Smooth muscle cell (in vitro differentiated cells): ENCODE measurements at regions not wholly inside any gene's neighbourhood (a gene's known extent, or its start where the extent isn't known, plus 50 kb on each side); places are given as distances from the start of the nearest gene placed in this dataset.

ENCODE experiments used
- DNase-seq: peaks from one replicate; lab custom pipeline; 2025; ENCODE audit not compliant: unreplicated experiment; lab: John Stamatoyannopoulos, UW
- H2AFZ ChIP-seq: fragments of 200-600 bp; sonication (generic); 2 replicates; pipeline ENCODE4 v1.6.0; 2016; ENCODE audit warnings: antibody characterized with exemption, low read depth, mild to moderate bottlenecking
- H3F3A ChIP-seq: fragments of 200-600 bp; sonication (generic); 2 replicates; pipeline ENCODE4 v1.6.0; 2017; ENCODE audit warnings: antibody characterized with exemption, low read depth
- H3K27ac ChIP-seq: fragments of 200-600 bp; sonication (generic); 2 replicates; pipeline ENCODE4 v1.5.1; 2016; ENCODE audit warnings: low read depth, mild to moderate bottlenecking
- H3K27me3 ChIP-seq: fragments of 200-600 bp; sonication (generic); 2 replicates; pipeline ENCODE4 v1.6.1; 2016; ENCODE audit warnings: low read depth, mild to moderate bottlenecking
- H3K36me3 ChIP-seq: fragments of 200-600 bp; sonication (generic); 2 replicates; pipeline ENCODE4 v1.5.1; 2016; ENCODE audit warnings: low read depth
- H3K4me1 ChIP-seq: fragments of 200-600 bp; sonication (generic); 2 replicates; pipeline ENCODE4 v1.5.1; 2016; ENCODE audit warnings: low read depth
- H3K4me2 ChIP-seq: fragments of 200-600 bp; sonication (generic); 2 replicates; pipeline ENCODE4 v1.6.0; 2016; ENCODE audit warnings: mild to moderate bottlenecking
- H3K4me3 ChIP-seq: fragments of 200-600 bp; sonication (generic); 2 replicates; pipeline ENCODE4 v1.5.1; 2016; ENCODE audit warnings: mild to moderate bottlenecking
- H3K79me2 ChIP-seq: fragments of 200-600 bp; sonication (generic); 2 replicates; pipeline ENCODE4 v1.6.0; 2016; ENCODE audit warnings: low read depth, mild to moderate bottlenecking
- H3K9ac ChIP-seq: fragments of 200-600 bp; sonication (generic); 2 replicates; pipeline ENCODE4 v1.6.0; 2016; ENCODE audit warnings: low read depth
- H3K9me3 ChIP-seq: fragments of 200-600 bp; sonication (generic); replicated peaks from 2 replicates; pipeline ENCODE4 v1.5.1; 2016; ENCODE audit warnings: low read depth
- H4K20me1 ChIP-seq: fragments of 200-600 bp; sonication (generic); 2 replicates; pipeline ENCODE4 v1.6.0; 2016; ENCODE audit warnings: low read depth
- WGBS: methylation state at CpG from one replicate; pipeline ENCODE4 v1.1.7; 2016; ENCODE audit warnings: low lambda C conversion rate; 5-methylcytosine and 5-hydroxymethylcytosine counted together
- TF ChIP-seq, protein P1 (sequence below): fragments of 200-600 bp; sonication (generic); IDR thresholded peaks from 2 replicates; pipeline ENCODE4 v1.5.1; 2017; ENCODE audit warnings: borderline replicate concordance, mild to moderate bottlenecking, antibody characterized with exemption; ENCODE audit not compliant: insufficient read depth, poor library complexity, severe bottlenecking

DNA sequence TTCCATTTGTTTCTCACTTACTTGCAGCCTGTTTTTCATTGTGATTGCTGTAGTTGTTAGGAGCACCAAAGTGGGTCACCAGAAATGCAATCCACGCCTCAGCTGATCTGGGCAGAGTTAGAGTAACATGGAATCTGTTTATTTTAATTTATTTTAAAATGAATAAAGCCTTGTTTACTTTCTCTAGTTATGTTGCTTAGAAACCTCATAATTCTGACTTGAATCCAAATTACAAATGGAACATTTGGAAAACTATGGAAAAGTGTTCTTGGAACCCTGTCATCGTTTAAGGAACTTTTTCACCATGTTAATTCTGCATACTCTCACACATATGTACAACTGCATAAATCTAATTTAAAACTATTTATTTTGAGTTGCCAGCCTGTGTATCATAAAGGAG is 92.2 kb upstream of the DAAM1 start:
- Histone ChIP-seq H3K27me3 (no peaks in the 10 kb centered on the region), H3K9me3 (no peaks in the 10 kb centered on the region), H3K36me3 (no peaks in the 10 kb centered on the region), H4K20me1 (no peaks in the 10 kb centered on the region), H2AFZ (no peak overlapping the region), H3K4me1 (no peaks in the 10 kb centered on the region), H3K9ac (no peak overlapping the region), H3K79me2 (no peaks in the 10 kb centered on the region), H3F3A (no peaks in the 10 kb centered on the region), H3K4me2 (no peak overlapping the region), H3K4me3 (no peak overlapping the region), H3K27ac (no peak overlapping the region)
- no peak for DNase-seq
- TF ChIP-seq, protein P1, sequence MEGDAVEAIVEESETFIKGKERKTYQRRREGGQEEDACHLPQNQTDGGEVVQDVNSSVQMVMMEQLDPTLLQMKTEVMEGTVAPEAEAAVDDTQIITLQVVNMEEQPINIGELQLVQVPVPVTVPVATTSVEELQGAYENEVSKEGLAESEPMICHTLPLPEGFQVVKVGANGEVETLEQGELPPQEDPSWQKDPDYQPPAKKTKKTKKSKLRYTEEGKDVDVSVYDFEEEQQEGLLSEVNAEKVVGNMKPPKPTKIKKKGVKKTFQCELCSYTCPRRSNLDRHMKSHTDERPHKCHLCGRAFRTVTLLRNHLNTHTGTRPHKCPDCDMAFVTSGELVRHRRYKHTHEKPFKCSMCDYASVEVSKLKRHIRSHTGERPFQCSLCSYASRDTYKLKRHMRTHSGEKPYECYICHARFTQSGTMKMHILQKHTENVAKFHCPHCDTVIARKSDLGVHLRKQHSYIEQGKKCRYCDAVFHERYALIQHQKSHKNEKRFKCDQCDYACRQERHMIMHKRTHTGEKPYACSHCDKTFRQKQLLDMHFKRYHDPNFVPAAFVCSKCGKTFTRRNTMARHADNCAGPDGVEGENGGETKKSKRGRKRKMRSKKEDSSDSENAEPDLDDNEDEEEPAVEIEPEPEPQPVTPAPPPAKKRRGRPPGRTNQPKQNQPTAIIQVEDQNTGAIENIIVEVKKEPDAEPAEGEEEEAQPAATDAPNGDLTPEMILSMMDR: no peak
- WGBS: 44% methylated on average over 2 of the region's 2 CpGs

DNA sequence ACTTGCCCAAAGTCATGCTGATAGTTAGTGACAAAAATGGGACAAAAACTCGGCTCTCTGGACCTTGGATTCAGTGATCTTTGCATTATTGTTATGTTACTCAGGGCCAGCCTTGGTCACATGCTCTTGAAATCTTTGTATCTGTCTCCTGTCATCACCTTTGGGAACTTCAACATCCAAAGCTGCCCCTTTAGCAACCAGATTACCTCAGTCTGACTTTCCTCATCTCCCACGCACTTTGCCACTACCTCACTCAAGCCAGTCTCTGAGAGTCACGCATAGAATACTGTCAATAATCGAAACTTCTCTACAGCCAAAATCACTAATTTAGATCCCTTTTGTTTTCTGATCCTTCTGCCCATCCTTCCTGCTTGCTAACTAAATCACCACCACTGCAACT is 90.8 kb upstream of the DAAM1 start:
- peak overlapping the region; percentile 40 for H3K27ac ChIP-seq
- H3K4me3 ChIP-seq: no peak overlapping the region
- no peaks in the 10 kb centered on the region for H3K79me2 ChIP-seq
- no peaks in the 10 kb centered on the region for H3K36me3 ChIP-seq
- no peaks in the 10 kb centered on the region for H4K20me1 ChIP-seq
- no peak for DNase-seq
- H3F3A ChIP-seq: no peaks in the 10 kb centered on the region
- WGBS: 88% methylated on average over 4 of the region's 4 CpGs
- no peak overlapping the region for H3K4me2 ChIP-seq
- H3K4me1 ChIP-seq: no peaks in the 10 kb centered on the region
- TF ChIP-seq, protein P1: no peak
- H3K9ac ChIP-seq: no peak overlapping the region
- no peaks in the 10 kb centered on the region for H3K27me3 ChIP-seq
- no peaks in the 10 kb centered on the region for H3K9me3 ChIP-seq
- H2AFZ ChIP-seq: no peak overlapping the region

DNA sequence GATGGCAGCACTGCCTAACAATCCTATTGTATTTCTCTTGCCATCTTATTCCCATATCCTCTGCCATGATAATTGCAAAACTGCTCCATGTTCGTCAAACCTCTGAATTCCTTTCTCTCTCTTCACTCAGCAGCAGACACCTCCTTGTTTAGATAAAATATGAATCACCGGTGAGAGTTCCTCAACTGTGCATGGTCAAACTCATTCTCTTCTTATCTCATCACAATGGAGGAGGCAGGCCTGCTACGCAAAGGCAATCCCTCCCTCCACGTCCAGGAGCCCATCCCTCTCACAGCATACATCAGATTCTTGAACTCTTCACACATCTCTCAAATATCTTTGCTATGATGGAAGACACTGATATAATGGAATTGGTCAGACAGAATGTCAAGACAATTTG is 90.1 kb upstream of the DAAM1 start:
- Histone ChIP-seq H3K79me2 (no peaks in the 10 kb centered on the region), H4K20me1 (no peaks in the 10 kb centered on the region), H2AFZ (no peak overlapping the region), H3K4me2 (no peak overlapping the region), H3K4me1 (no peaks in the 10 kb centered on the region), H3K4me3 (no peak overlapping the region), H3K27me3 (no peaks in the 10 kb centered on the region), H3K36me3 (no peaks in the 10 kb centered on the region), H3F3A (no peaks in the 10 kb centered on the region), H3K27ac (peak overlapping the region; percentile 40), H3K9ac (no peak overlapping the region), H3K9me3 (no peaks in the 10 kb centered on the region)
- WGBS: 22% methylated on average over 4 of the region's 4 CpGs
- TF ChIP-seq, protein P1: no peak
- no peak for DNase-seq

GRCh38 chr14:59100205-59100604 is 88.3 kb upstream of the DAAM1 start:
- Histone ChIP-seq H2AFZ (no peak overlapping the region), H3K9me3 (no peaks in the 10 kb centered on the region), H3K36me3 (no peaks in the 10 kb centered on the region), H3K27me3 (no peaks in the 10 kb centered on the region), H3K4me1 (no peaks in the 10 kb centered on the region), H3K27ac (no peak overlapping the region), H3F3A (no peaks in the 10 kb centered on the region), H3K4me3 (no peak overlapping the region), H4K20me1 (no peaks in the 10 kb centered on the region), H3K79me2 (no peaks in the 10 kb centered on the region), H3K4me2 (no peak overlapping the region), H3K9ac (no peak overlapping the region)
- TF ChIP-seq, protein P1: no peak
- no peak for DNase-seq
- WGBS: 91% methylated on average over 4 of the region's 4 CpGs
